HL-60/S4 treated with phorbol 12-myristate 13-acetate at 8.2 ng/mL for 4 days and 3 days (cell line): ENCODE measurements at regions not wholly inside any gene's neighbourhood (a gene's known extent, or its start where the extent isn't known, plus 50 kb on each side); places are given as distances from the start of the nearest gene placed in this dataset.

ENCODE experiments used
- in situ Hi-C: fragments of 300-500 bp; cut with MboI; formaldehyde crosslinking; loops from 2 replicates; pipeline ENCODE4 v1.15.0; 2022; ENCODE audit warnings: low sequenced_read_pairs

DNA sequence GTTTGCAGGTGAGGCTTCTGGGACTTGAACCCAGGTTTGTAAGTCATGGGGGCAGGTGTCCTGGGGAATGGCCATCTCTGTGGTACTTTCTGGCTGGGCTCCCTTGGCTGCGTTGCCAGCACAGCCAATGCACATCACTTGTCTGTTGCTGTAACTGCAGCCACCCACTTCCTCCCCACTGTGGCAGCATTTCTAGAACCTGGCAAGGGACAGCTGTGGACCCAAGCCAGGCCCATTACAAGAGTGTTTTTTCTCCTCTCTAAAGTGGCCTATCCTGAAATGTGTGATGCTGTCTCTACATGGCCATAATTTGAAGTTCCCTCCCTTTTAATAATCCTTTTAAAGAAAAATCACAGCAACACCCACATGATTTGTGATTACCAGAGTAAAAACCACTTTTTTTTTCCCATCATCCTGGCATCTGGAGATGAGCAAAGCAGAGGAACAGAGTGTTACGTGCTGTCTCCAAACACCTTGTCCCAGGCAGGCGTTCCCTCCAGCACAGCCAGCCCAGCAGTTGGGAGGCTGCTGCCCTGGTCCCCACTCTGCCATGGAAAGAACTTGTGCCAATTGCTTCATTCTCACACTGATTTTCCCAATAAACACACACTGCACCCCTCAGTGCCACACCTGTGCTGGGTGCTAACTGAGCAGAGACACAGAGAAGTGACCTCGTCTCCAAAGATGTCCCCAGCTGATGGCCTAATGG is 360.6 kb upstream of the USP24 start:
- in situ Hi-C loops, result no loop called here

DNA sequence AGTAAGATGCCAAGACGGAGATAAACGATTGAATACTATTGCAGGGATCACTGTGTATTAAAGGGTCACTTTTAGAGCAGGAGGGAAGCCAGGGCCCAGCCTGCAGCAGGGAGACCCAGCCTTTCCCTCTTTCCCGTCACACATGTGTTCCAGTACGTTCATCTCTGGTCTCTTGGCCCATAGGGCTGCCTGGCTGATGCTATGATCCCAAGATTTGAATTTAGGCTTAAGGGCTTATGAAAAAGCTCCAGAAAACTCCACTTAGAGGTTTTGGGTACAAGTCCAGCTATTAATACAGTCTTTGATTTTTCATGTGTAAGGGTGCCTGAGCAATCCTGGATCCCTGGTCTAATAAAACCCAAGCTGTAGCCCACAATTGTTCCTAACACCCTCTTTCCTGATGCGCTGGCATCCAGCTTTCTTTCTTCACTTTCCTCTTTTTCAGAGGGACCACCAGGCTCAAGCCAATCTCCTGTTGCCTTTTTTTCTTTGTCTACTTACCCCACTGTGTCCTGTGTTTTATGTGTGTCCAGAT is 359.6 kb upstream of the USP24 start:
- in situ Hi-C loops, result no loop called here

DNA sequence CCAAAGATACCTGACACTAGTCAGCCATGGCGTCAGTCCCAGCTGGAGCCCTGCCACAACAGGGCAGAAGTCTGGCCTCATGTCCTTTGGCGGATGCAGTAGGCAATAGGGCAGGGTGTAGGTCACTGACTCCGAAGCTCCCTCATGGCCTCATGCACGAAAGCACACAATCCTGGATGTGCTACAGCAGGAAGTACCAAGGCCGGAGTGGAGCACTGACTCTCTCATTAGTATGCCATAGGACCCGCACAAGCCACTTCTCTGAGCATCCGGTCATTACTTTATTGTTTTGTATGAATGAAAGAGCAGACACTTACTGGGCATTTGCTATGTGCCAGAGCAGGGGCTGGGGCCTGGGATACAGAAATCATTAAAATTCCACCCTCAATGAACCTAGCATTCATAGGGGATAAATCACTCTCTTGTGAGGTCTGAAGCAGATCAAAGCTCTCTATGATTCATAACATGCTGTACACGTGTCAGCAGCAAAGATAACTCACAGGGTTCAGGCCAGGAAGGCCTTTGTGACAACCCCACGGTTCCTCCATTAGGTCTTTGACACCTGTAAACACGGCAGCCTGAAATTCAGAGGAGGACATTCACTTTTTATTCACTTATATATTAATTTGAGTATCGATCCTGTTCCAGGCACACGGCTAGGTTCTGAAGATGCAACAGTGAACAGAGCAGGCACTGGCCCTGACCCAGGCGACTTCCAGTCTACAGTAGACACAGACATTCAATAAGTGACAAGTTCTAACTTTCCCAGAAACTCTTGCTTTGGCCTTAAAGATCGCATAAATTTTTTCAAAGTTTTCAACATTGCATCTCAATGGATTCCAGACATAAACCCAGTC is 357.9 kb upstream of the USP24 start:
- in situ Hi-C loops, result no loop called here

DNA sequence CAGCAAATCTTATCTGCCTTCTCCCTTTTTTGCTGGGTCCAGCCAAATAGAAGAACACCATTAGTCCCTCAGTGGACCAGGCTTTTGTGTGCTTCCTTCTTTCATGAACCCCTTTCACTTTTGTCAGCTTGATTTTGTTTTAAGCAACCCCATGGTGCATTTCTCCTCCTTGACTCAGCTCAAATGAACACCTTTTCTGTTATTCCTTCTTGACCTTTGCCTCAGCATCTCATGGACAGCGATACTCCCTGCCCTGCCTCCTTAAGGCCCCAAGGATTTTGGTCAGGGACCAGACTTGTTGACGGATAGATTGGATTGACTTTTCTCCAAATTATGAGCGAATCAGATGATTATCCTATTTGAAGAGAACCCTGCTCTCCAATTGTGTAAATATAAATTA is 356.6 kb upstream of the USP24 start:
- in situ Hi-C loops, result no loop called here

DNA sequence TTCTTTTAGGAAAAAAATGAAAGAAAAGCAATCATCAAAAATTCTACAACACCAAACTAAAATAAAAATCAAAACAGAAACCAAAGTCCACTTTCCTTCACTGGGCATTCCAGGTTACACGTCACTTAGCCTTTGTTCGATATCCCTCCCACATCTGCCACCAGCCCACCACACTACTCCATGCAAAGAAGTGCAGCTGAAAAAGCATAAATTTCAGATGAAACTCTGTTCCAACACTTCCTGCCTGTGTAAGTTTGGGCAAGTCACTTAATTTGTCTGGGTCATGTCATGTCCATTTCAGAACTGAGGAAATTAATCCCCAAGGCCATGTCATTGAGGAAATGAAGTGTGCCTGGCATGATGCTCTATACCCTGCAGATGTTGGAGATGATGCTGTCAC is 354.3 kb upstream of the USP24 start:
- in situ Hi-C loops, result no loop called here

DNA sequence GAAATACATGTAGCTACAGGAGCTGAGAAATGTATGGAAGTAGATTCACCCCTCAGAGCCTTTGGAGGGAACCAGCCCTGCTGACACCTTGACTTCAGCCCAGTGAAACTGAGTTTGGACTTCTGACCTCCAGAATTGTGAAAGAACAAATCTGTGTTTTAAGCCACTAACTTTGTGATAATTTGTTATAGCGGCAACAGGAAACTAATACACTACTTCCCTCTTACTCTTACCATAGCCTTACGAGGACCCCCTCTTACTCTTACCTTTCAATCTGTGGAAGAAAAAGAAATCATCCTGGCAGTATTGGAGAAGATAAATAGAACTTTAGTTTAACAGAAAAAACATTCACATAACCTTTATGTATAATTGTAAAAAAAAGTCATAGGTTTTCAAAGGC is 353.6 kb upstream of the USP24 start:
- in situ Hi-C loops, result no loop called here

DNA sequence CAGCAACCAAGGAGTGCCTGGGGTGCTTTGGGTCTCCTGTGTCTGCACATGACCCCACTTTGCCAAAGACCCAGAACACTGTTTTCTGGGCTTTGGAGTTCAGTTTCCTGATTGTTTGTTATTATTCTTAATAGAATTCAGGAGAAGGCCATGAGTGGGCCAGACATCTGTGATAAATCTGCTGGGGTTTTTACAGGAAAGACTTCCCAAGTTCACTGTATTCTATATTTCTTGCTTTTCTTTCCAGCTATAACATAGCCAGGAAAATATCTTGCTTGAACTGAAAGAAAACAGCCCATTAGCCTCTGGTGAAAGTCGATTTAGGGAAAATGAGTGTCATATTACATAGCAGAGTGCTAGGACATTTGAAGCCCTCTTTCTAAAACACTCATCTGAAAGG is 345.1 kb upstream of the USP24 start:
- in situ Hi-C loops, result no loop called here

DNA sequence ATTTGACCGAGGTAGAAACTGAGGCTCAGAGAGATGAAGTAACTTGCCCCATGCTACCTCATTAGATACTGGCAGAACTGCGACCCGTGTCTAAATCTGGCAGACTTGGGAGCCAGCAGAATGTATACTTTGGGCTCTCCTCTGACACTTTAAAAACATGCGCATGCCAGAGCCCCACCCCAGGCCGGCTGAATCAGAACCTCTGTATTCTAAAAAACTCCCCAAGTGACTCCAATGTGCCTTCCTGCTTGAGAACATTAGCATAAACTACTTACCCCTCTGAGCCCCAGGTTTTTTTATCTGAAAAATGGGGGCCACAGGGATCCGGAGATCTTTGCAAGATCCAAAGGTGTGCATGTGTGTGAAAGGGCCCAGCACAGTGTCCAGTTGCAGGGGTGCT is 344.7 kb upstream of the USP24 start:
- in situ Hi-C loops, result no loop called here

DNA sequence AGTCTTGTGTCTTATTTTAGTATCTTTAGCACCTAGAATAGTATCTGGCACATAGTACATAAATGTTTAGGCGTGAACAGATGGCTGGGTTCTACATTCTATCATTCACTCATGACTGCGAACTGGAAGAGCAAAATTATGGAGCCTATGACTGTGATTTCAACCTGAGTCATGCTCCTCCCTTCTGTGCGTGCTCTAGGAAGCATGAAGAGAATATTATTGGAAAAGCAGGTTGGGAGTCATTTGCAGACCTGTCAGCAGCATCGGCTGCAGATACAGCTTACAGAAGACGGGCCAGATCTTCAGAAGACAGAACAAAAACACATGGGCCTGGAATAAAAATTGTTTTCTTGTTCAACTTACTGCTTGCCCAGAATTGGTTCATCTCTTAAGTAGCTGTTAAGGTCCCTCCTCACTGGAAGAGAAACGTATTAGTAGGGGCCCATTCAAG is 344.0 kb upstream of the USP24 start:
- in situ Hi-C loops, result no loop called here

DNA sequence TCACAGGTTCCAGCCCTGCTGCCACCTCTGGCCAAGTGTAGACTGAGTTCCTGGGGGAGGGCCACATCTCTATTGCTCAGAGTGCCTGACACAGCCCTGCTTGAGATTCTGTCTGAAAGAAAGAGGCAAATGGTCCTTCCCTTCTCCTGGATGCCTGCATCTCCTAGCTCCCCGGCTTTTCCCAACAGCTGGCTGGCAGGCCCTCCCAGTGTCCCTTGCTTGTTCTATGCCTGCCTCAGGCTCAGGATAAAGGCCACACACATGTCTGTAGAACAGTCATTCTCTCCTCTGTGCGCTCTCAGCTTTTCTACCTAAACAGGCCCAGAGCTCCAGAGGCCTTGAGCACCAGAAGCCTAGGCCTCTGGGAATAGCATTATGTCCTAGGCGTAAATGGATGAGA is 343.4 kb upstream of the USP24 start:
- in situ Hi-C loops, result no loop called here

DNA sequence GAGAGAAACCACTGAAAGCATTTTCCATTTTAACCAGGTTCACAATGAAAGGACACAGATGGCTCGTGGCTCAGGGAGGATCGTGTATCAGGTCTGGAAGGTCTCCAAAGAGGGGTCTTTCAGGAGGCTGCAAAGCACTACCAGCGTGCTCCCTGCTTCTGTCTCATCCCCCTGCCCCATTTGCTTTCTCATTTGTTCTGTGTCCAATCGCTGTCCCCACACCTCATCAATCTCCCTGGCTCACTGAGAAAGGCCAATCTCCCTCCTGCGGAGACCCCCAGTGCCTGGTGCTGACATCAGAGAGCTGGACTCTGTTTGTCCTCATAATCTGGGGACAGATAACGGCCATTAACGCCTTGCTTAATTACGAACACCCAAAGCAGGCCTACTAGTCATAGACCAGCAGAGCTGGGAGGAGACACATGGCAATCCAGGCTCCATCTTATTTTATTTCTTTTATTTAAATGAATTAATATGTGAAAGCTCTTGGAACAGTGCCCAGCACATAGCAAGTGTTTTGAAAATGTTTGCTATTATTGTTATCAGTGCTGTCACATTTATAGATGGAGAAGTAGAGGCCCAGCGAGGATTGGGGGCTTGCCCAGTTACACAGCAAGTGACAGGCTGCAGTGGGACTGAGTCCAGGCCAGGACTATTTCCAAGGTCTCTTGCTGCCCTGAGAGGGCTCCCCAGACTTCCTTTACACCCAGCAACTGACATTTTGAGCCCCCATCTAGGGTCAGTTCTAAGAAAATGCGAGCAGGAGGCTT is 341.0 kb upstream of the USP24 start:
- in situ Hi-C loops, result no loop called here

DNA sequence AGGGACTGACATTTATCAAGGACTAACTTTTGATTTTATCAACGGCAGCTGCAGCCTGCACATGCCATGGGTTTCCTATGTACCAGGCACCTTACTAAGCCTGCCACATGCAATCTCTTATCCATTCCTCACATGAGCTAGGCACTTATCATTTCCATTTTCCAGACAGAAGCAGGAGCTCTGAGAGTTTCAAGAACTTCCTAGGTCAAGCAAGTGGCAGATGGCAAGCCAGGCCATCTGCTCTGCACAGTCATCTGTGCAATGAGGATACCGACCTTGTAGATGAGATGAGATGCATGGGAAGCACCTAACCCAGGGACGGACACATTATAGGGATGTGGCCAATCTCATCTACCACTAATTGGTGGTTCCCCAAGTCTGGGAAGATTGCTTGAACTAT is 339.4 kb upstream of the USP24 start:
- in situ Hi-C loops, result no loop called here

DNA sequence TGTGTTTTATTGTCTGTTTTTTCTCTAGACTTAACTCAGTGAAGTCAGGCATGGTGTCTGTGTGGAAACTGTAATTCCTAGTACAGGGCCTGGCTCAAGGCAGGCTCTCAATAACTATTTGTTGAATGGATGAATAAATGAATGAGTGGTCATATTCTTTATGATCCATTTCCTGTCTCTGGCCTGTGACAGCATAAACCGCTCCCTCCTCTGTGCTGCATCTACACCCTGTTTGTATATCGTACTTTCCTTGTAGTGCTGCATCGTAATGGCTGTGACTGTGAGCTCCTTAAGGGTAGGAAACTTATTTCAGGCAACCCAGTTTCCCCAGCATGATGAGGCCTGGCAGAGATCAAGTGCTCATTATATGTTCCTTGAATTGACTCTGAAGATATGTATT is 337.5 kb upstream of the USP24 start:
- in situ Hi-C loops, result no loop called here

DNA sequence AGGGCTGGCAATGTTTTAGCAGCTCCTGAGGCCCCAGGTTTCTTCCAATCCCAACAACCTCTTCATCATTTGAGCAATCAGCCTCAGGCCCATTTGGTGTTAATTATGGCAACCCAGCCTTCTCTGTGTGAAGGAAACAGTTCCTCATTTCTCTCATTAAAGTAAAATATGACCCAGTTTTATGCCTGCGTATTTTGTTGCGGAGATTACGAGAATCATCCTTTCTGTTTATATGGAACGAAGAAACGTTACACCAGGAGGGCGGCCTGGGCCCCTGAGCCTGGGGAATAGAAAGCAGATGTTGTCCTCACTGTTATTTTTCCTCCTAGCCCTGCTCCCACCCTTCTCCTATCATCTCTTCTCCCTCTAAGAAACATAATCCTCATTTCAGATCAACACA is 332.2 kb upstream of the USP24 start:
- in situ Hi-C loops, result no loop called here

DNA sequence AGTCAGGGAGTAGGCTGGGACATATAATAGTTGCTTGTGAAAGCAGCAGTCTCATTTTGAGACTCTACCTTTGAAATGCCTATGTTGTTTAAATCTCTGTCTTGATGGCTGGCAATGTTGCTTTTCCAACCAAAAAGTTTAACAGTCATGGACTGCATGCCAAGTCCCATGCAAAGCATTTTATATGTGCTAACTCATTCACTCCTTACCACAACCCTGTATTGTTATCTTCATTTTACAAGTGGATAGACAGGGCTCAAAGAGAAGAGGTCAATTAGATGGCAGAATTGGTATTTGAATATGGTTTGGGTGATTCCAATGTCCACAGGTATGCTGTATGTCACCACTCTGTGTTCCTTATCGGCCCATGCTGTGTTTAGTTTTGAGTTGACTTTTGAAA is 331.4 kb upstream of the USP24 start:
- in situ Hi-C loops, result no loop called here

DNA sequence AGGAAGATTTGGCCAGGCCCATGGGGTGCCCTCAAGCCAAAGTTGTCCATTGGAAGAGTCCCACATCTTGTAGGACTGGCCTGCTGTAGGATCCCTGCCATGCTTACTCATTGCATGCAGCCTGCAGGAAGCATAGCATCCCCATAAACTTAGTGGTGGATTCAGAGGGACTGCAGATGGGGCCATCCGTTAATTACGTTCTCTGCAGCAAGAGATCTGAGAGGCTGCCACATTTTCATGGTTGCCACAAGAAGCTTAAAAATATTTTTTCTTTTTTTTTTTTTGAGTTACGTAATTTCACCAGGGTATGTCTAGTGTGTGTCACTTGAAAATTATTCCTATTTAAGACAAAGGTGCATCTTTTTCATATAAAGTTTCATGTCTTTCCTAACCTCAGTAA is 329.7 kb upstream of the USP24 start:
- in situ Hi-C loops, result no loop called here

DNA sequence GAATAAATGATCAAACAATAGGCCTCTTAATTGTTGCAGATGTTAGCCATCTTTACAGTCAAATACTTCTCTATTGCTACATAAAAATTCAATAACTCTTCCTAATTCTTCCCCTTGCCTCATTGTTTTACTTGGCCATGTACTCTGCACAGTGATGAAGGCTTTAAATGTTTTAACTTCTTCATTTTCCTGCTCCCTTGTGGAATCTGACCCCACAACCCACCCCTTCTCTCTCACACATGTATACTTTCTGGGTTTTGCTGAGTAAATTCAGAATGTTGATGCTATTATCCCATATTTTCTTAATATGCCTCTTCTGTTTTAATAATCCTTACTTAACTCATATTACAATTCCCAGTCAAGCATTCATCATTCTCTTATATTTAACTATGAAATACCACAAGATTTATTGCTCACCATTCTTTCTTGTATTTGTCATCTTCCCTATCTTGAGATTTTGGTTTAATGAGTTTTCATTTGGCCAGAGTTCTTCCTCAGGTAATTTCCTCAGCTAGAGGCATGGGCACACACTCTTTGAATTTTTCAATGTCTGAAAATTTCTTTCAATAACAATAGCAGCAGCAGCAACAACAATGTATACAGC is 327.8 kb upstream of the USP24 start:
- in situ Hi-C loops, result no loop called here

DNA sequence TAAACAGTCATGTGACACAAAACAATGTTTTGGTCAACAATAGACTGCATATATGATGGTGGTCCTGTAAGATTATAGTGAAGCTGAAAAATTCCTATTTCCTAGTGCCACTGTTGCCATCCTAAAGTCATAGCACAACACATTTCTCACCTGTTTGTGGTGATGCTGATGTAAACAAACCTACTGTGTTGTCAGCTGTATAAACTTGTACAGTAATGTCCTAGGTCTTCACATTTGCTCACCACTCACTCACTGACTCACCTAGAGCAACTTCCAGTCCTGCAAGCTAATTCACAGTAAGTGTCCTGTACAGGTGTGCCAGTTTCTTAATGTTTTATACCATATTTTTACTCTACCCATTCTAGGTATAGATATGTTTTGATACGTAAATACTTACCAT is 326.1 kb upstream of the USP24 start:
- in situ Hi-C loops, result no loop called here

DNA sequence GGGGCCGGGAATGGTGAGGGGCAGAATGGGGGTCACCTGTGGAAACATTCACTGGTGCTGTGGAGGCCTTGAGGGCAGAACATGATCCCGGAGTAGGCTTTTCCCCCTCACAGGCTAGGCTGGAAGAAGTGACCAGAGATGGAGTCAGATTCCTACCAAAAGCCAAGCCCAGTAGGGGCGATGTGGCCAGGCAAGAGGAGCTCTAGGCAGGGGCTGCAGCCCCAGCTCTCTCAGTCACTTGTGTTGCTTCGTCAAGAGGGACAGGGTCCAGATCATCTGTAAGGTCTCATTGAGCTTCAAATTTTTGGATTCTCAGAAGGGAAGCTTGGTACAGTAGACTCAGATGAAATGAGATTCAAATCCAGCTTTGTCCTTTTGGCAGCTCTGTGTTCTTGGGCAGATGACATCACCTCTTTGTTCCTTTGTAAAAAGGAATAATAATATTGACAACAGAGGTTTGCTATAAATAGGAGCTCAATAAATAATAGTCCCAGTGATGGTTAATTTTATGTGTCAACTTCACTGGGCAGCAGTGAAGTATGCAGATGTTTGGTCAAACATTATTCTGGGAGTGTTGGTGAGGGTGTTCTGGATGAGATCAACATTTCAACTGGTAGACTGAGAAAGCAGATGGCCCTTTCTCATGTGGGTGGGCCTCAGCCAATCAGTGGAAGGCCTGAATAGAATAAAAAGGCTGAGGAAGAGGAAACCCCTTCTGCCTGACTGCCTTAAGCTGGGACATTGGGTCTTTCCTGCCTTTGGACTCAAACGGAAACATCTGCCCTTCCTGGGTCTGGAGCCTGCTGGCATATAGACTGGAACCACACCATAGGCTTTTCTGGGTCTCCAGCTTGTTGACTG is 324.7 kb upstream of the USP24 start:
- in situ Hi-C loops, result no loop called here

DNA sequence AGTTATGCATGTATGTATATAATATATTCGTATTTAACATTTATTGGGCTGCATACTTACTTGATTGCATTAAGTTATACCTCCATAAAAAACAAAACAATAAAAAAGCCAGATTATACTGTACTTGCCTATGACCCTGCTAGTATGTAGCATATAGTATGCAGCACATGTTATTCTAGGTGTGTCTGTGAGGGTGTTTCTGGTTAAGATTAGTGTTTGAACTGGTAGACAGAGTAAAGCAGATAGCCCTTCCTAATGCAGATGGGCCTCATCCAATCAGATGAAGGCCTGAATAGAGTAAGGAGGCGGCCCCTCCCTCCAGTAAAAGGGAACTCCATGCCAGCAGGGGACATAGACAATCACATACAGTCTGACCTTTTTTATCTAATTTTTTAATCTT is 323.3 kb upstream of the USP24 start:
- in situ Hi-C loops, result no loop called here
